CD4-positive, alpha-beta T cell (primary cell): ENCODE measurements at regions not wholly inside any gene's neighbourhood (a gene's known extent, or its start where the extent isn't known, plus 50 kb on each side); places are given as distances from the start of the nearest gene placed in this dataset.

Source experiments
- ATAC-seq: fragments of 200-7000 bp; cut with Tn5 transposase; one replicate; pipeline ENCODE4 v1.10.0; 2022; ENCODE audit warnings: mild to moderate bottlenecking; ENCODE audit not compliant: poor library complexity
- CTCF ChIA-PET: fragments of 350-600 bp; sonication (Branson Sonifier 250); formaldehyde crosslinking; loops from one replicate; lab custom pipeline; 2021; ENCODE audit warnings: antibody characterized with exemption, inconsistent platforms; lab: Charles Lee
- POLR2A ChIA-PET: fragments of 350-600 bp; sonication (Branson Sonifier 250); formaldehyde crosslinking; loops from one replicate; lab custom pipeline; 2021; ENCODE audit warnings: antibody characterized with exemption, inconsistent platforms; lab: Charles Lee
- DNase-seq, 14 experiments: peaks; one replicate each; pipeline ENCODE4 v3.0.0-alpha.2; 2013 to 2020; ENCODE audit warnings: mixed read lengths in 2 of 14
- H3K27ac ChIP-seq, 2 donors: one replicate each; pipeline versions ENCODE4 v1.5.1 to v1.7.0; 2013; ENCODE audit warnings: low read length in 2 of 2, low read depth in 1 of 2, mild to moderate bottlenecking in 1 of 2
- H3K27me3 ChIP-seq, 2 experiments: 1 replicate in 1 of 2; 2 replicates in 1 of 2; pipeline versions ENCODE4 v1.6.1 to v1.7.0; 2013; ENCODE audit warnings: low read length in 2 of 2, control low read depth in 1 of 2, mild to moderate bottlenecking in 1 of 2, moderate library complexity in 1 of 2; ENCODE audit not compliant: insufficient read depth in 2 of 2, control insufficient read depth in 1 of 2
- H3K36me3 ChIP-seq: one replicate; pipeline ENCODE4 v1.6.1; 2013; ENCODE audit warnings: low read length, control low read depth; ENCODE audit not compliant: insufficient read depth
- H3K4me1 ChIP-seq: one replicate; pipeline ENCODE4 v1.6.1; 2013; ENCODE audit warnings: low read length, control low read depth; ENCODE audit not compliant: insufficient read depth
- H3K4me3 ChIP-seq: one replicate; pipeline ENCODE4 v1.5.1; 2013; ENCODE audit warnings: mild to moderate bottlenecking, low read length, moderate library complexity
- H3K9me3 ChIP-seq, 2 experiments: 1 replicate in 1 of 2; 2 replicates in 1 of 2; pipeline versions ENCODE4 v1.6.1 to v1.7.0; 2013; ENCODE audit warnings: low read length in 2 of 2, mild to moderate bottlenecking in 2 of 2, control low read depth in 1 of 2, moderate library complexity in 1 of 2; ENCODE audit not compliant: control insufficient read depth in 1 of 2, insufficient read depth in 1 of 2
- H3K27ac Mint-ChIP-seq: one replicate; pipeline ENCODE4 v1.8.0; 2020; ENCODE audit warnings: mixed read lengths
- H3K27me3 Mint-ChIP-seq: one replicate; pipeline ENCODE4 v1.8.0; 2021; ENCODE audit warnings: mixed read lengths
- H3K36me3 Mint-ChIP-seq: one replicate; pipeline ENCODE4 v1.8.0; 2021; ENCODE audit warnings: low read depth, mixed read lengths
- H3K4me1 Mint-ChIP-seq: one replicate; pipeline ENCODE4 v1.8.0; 2021; ENCODE audit warnings: low read depth, mixed read lengths
- H3K4me3 Mint-ChIP-seq: one replicate; pipeline ENCODE4 v1.8.0; 2020; ENCODE audit warnings: mild to moderate bottlenecking, mixed read lengths
- H3K9me3 Mint-ChIP-seq: one replicate; pipeline ENCODE4 v1.8.0; 2020; ENCODE audit warnings: mixed read lengths
- CTCF ChIP-seq: fragments of 200-600 bp; IDR thresholded peaks from one replicate; pipeline ENCODE4 v1.8.0; 2022; ENCODE audit warnings: antibody characterized with exemption, mild to moderate bottlenecking
- intact Hi-C, 2 experiments: fragments of 100-400 bp; cut with DNase I in 1 of 2; cut with micrococcal nuclease in 1 of 2; formaldehyde crosslinking; loops; one replicate each; pipeline versions ENCODE4 v1.15.1 to v1.9.0; 2023 to 2025; cut with DNase I, micrococcal nuclease

- no peaks in the 10 kb centered on the region for H3K27me3 Mint-ChIP-seq
- CTCF ChIA-PET, result interaction anchor here (1.5 kb wide), 1 partner anchor 13 kb away, joined by 3 read pairs; no protein-coding TSS in a partner anchor
- no peak overlapping the region for H3K4me3 Mint-ChIP-seq
- intact Hi-C loops, result no loop called here
- no peak overlapping the region for H3K27ac ChIP-seq
- ATAC-seq (no peak), DNase-seq (no peak)
- no peaks in the 10 kb centered on the region for H3K9me3 ChIP-seq
- TF ChIP-seq CTCF, result no peak
- no peak overlapping the region for H3K4me3 ChIP-seq
- no peaks in the 10 kb centered on the region for H3K27me3 ChIP-seq
- H3K36me3 ChIP-seq, result no peaks in the 10 kb centered on the region
- POLR2A ChIA-PET, result no interaction called here
- H3K4me1 Mint-ChIP-seq, result no peaks in the 10 kb centered on the region
- H3K9me3 Mint-ChIP-seq, result no peaks in the 10 kb centered on the region
- H3K36me3 Mint-ChIP-seq, result no peaks in the 10 kb centered on the region
- no peaks in the 10 kb centered on the region for H3K4me1 ChIP-seq
- no peak overlapping the region for H3K27ac Mint-ChIP-seq
Measured at GRCh38 chr21:26366781-26367180, 196.2 kb upstream of the APP start.

GRCh38 chr21:26365849-26366248, 195.3 kb upstream of the APP start:
- Histone ChIP-seq H3K4me1 (no peaks in the 10 kb centered on the region), H3K36me3 (no peaks in the 10 kb centered on the region), H3K27me3 (no peaks in the 10 kb centered on the region), H3K9me3 (no peaks in the 10 kb centered on the region), H3K4me3 (no peak overlapping the region), H3K27ac (no peak overlapping the region)
- no peak for TF ChIP-seq CTCF
- Mint-ChIP-seq H3K27me3 (no peaks in the 10 kb centered on the region), H3K27ac (no peak overlapping the region), H3K4me1 (no peaks in the 10 kb centered on the region), H3K36me3 (no peaks in the 10 kb centered on the region), H3K9me3 (no peaks in the 10 kb centered on the region), H3K4me3 (no peak overlapping the region)
- ChIA-PET CTCF (interaction anchor here (1.5 kb wide), 1 partner anchor 13 kb away, joined by 3 read pairs; no protein-coding TSS in a partner anchor), POLR2A (no interaction called here)
- no peak for ATAC-seq
- intact Hi-C loops, result no loop called here
- DNase-seq, result no peak

- Mint-ChIP-seq H3K9me3 (peaks cover 4% of the 10 kb centered on the region), H3K36me3 (no peaks in the 10 kb centered on the region), H3K27ac (no peak overlapping the region), H3K4me3 (no peak overlapping the region), H3K4me1 (no peaks in the 10 kb centered on the region), H3K27me3 (no peaks in the 10 kb centered on the region)
- no peak for TF ChIP-seq CTCF
- Histone ChIP-seq H3K9me3 (no peaks in the 10 kb centered on the region), H3K4me3 (no peak overlapping the region), H3K4me1 (no peaks in the 10 kb centered on the region), H3K27me3 (no peaks in the 10 kb centered on the region), H3K27ac (no peak overlapping the region), H3K36me3 (no peaks in the 10 kb centered on the region)
- intact Hi-C loops, result no loop called here
- ATAC-seq, result no peak
- ChIA-PET POLR2A (no interaction called here), CTCF (no interaction called here)
- no peak for DNase-seq
Measured at GRCh38 chr21:26351661-26352060, 181.1 kb upstream of the APP start.
